CD4-positive, CD25-positive, alpha-beta regulatory T cell (primary cell): ENCODE measurements at regions not wholly inside any gene's neighbourhood (a gene's known extent, or its start where the extent isn't known, plus 50 kb on each side); places are given as distances from the start of the nearest gene placed in this dataset.
"Not testable (repeated sequence)": the region's sequence is repeated elsewhere in the genome, so short reads cannot be mapped to it uniquely, and the experiment has no call there.

ENCODE experiments used
- ATAC-seq, 2 donors: fragments of 150-1000 bp; cut with Tn5 transposase; one replicate each; pipeline ENCODE4 v1.10.0; 2021; ENCODE audit warnings: low read depth in 2 of 2, moderate number of reproducible peaks in 2 of 2, moderate library complexity in 1 of 2
- DNase-seq, 3 donors: peaks; one replicate each; pipeline versions ENCODE4 v3.0.0 to v3.0.0-alpha.2; 2012 to 2022; ENCODE audit warnings: mixed read lengths in 1 of 3
- H3K27ac ChIP-seq: one replicate; pipeline ENCODE4 v1.7.0; 2013; ENCODE audit warnings: mild to moderate bottlenecking, low read length; ENCODE audit not compliant: insufficient read depth, poor library complexity, severe bottlenecking
- H3K27me3 ChIP-seq: one replicate; pipeline ENCODE4 v1.7.0; 2013; ENCODE audit warnings: low read length; ENCODE audit not compliant: control insufficient read depth, insufficient read depth
- H3K36me3 ChIP-seq: one replicate; pipeline ENCODE4 v1.7.0; 2013; ENCODE audit warnings: mild to moderate bottlenecking, low read length, moderate library complexity; ENCODE audit not compliant: control insufficient read depth, insufficient read depth
- H3K4me1 ChIP-seq: 2 replicates; pipeline ENCODE4 v1.7.0; 2013; ENCODE audit warnings: mild to moderate bottlenecking, low read length; ENCODE audit not compliant: insufficient read depth, control insufficient read depth, poor library complexity, severe bottlenecking
- H3K4me3 ChIP-seq: one replicate; pipeline ENCODE4 v1.7.0; 2013; ENCODE audit warnings: low read depth, mild to moderate bottlenecking, low read length, moderate library complexity
- H3K9me3 ChIP-seq, 2 experiments: 1 replicate in 1 of 2; 2 replicates in 1 of 2; pipeline ENCODE4 v1.7.0; 2013; ENCODE audit warnings: low read length in 2 of 2, mild to moderate bottlenecking in 1 of 2, moderate library complexity in 1 of 2; ENCODE audit not compliant: control insufficient read depth in 2 of 2
- H3K27ac Mint-ChIP-seq, 3 donors: one replicate each; pipeline ENCODE4 v1.8.0; 2020 to 2022; ENCODE audit warnings: mild to moderate bottlenecking in 3 of 3, mixed read lengths in 3 of 3, moderate library complexity in 2 of 3
- H3K27me3 Mint-ChIP-seq: one replicate; pipeline ENCODE4 v1.8.0; 2022; ENCODE audit warnings: mild to moderate bottlenecking, mixed read lengths
- H3K36me3 Mint-ChIP-seq: one replicate; pipeline ENCODE4 v1.8.0; 2020; ENCODE audit warnings: mixed read lengths
- H3K4me1 Mint-ChIP-seq, 4 donors: one replicate each; pipeline ENCODE4 v1.8.0; 2020 to 2022; ENCODE audit warnings: mixed read lengths in 4 of 4, mild to moderate bottlenecking in 1 of 4
- H3K4me3 Mint-ChIP-seq, 4 donors: one replicate each; pipeline ENCODE4 v1.8.0; 2020 to 2022; ENCODE audit warnings: mild to moderate bottlenecking in 4 of 4, mixed read lengths in 4 of 4, moderate library complexity in 3 of 4
- H3K9me3 Mint-ChIP-seq, 7 donors: one replicate each; pipeline ENCODE4 v1.8.0; 2020 to 2022; ENCODE audit warnings: mixed read lengths in 7 of 7, mild to moderate bottlenecking in 3 of 7, moderate library complexity in 2 of 7

- Histone ChIP-seq H3K36me3 (no peaks in the 10 kb centered on the region), H3K27ac (no peak overlapping the region), H3K9me3 (peaks cover 0 to 2% of the 10 kb centered on the region in 2 experiments), H3K4me1 (no peaks in the 10 kb centered on the region), H3K4me3 (no peak overlapping the region), H3K27me3 (peaks cover 2% of the 10 kb centered on the region)
- Mint-ChIP-seq H3K4me3 (no peak overlapping the region), H3K27me3 (no peaks in the 10 kb centered on the region), H3K36me3 (no peaks in the 10 kb centered on the region), H3K27ac (no peak overlapping the region), H3K9me3 (peaks cover 0 to 9% (median 2%) of the 10 kb centered on the region in 7 donors), H3K4me1 (no peaks in the 10 kb centered on the region)
- DNase-seq (no peak), ATAC-seq (no peak)
Observed at GRCh38 chr14:59018978-59019377, 169.5 kb upstream of the DAAM1 start.

GRCh38 chr14:59020382-59020781 lies 168.1 kb upstream of the DAAM1 start:
- DNase-seq (peak in 1 of 3 donors; percentile 9), ATAC-seq (no peak)
- Mint-ChIP-seq H3K9me3 (peaks cover 0 to 2% (median 0%) of the 10 kb centered on the region in 7 donors), H3K27ac (no peak overlapping the region), H3K36me3 (no peaks in the 10 kb centered on the region), H3K4me1 (no peaks in the 10 kb centered on the region), H3K27me3 (no peaks in the 10 kb centered on the region), H3K4me3 (no peak overlapping the region)
- Histone ChIP-seq H3K4me3 (no peak overlapping the region), H3K9me3 (no peaks in the 10 kb centered on the region), H3K4me1 (no peaks in the 10 kb centered on the region), H3K27me3 (peaks cover 2% of the 10 kb centered on the region), H3K27ac (no peak overlapping the region), H3K36me3 (no peaks in the 10 kb centered on the region)

- H3K9me3 Mint-ChIP-seq, result peaks cover 0 to 3% (median 0%) of the 10 kb centered on the region in 7 donors
- Histone ChIP-seq H3K9me3 (no peaks in the 10 kb centered on the region), H3K4me3 (no peak overlapping the region), H3K27ac (no peak overlapping the region), H3K27me3 (peaks cover 2% of the 10 kb centered on the region), H3K36me3 (no peaks in the 10 kb centered on the region), H3K4me1 (no peaks in the 10 kb centered on the region)
- H3K27me3 Mint-ChIP-seq, result no peaks in the 10 kb centered on the region
- ATAC-seq (no peak), DNase-seq (no peak)
- no peak overlapping the region for H3K27ac Mint-ChIP-seq
- H3K4me3 Mint-ChIP-seq, result no peak overlapping the region
- H3K36me3 Mint-ChIP-seq, result no peaks in the 10 kb centered on the region
- no peaks in the 10 kb centered on the region for H3K4me1 Mint-ChIP-seq
Observed at GRCh38 chr14:59022144-59022543, 166.3 kb upstream of the DAAM1 start.

GRCh38 chr14:59026081-59026480 lies 162.4 kb upstream of the DAAM1 start:
- no peak for ATAC-seq
- H3K9me3 Mint-ChIP-seq, result peaks cover 0 to 3% (median 0%) of the 10 kb centered on the region in 7 donors
- DNase-seq, result no peak
- Histone ChIP-seq H3K4me3 (no peak overlapping the region), H3K36me3 (no peaks in the 10 kb centered on the region), H3K27me3 (peaks cover 3% of the 10 kb centered on the region), H3K9me3 (no peaks in the 10 kb centered on the region), H3K27ac (no peak overlapping the region), H3K4me1 (no peaks in the 10 kb centered on the region)
- H3K4me1 Mint-ChIP-seq, result peaks cover 0 to 3% (median 0%) of the 10 kb centered on the region in 4 donors
- no peak overlapping the region for H3K27ac Mint-ChIP-seq
- no peaks in the 10 kb centered on the region for H3K36me3 Mint-ChIP-seq
- H3K4me3 Mint-ChIP-seq, result no peak overlapping the region
- H3K27me3 Mint-ChIP-seq, result no peaks in the 10 kb centered on the region

- not testable (repeated sequence) for H3K27me3 Mint-ChIP-seq, H3K9me3 Mint-ChIP-seq, DNase-seq, H3K36me3 ChIP-seq, H3K27ac ChIP-seq, H3K36me3 Mint-ChIP-seq, H3K4me1 Mint-ChIP-seq, H3K27ac Mint-ChIP-seq, H3K4me3 Mint-ChIP-seq, H3K27me3 ChIP-seq, H3K4me1 ChIP-seq, H3K9me3 ChIP-seq, ATAC-seq, H3K4me3 ChIP-seq
Observed at GRCh38 chr14:59026640-59027039, 161.8 kb upstream of the DAAM1 start.

- peaks cover 3% of the 10 kb centered on the region for H3K27me3 ChIP-seq
- Mint-ChIP-seq H3K36me3 (no peaks in the 10 kb centered on the region), H3K9me3 (peaks cover 0 to 3% (median 0%) of the 10 kb centered on the region in 7 donors), H3K27me3 (no peaks in the 10 kb centered on the region), H3K4me1 (peaks cover 0 to 3% (median 0%) of the 10 kb centered on the region in 4 donors), H3K27ac (no peak overlapping the region), H3K4me3 (no peak overlapping the region)
- DNase-seq (peak in 1 of 3 donors; percentile 42), ATAC-seq (no peak)
- no peaks in the 10 kb centered on the region for H3K4me1 ChIP-seq
- H3K9me3 ChIP-seq, result no peaks in the 10 kb centered on the region
- no peak overlapping the region for H3K27ac ChIP-seq
- no peaks in the 10 kb centered on the region for H3K36me3 ChIP-seq
- H3K4me3 ChIP-seq, result no peak overlapping the region
Observed at GRCh38 chr14:59028476-59029202, 159.8 kb upstream of the DAAM1 start.

GRCh38 chr14:59032826-59033225 lies 155.6 kb upstream of the DAAM1 start:
- Histone ChIP-seq H3K9me3 (no peaks in the 10 kb centered on the region), H3K36me3 (no peaks in the 10 kb centered on the region), H3K4me3 (no peak overlapping the region), H3K4me1 (no peaks in the 10 kb centered on the region), H3K27me3 (peaks cover 3% of the 10 kb centered on the region), H3K27ac (no peak overlapping the region)
- Mint-ChIP-seq H3K4me3 (no peak overlapping the region), H3K4me1 (peaks cover 0 to 3% (median 0%) of the 10 kb centered on the region in 4 donors), H3K27me3 (no peaks in the 10 kb centered on the region), H3K36me3 (no peaks in the 10 kb centered on the region), H3K27ac (no peak overlapping the region), H3K9me3 (peaks cover 0 to 3% (median 1%) of the 10 kb centered on the region in 7 donors)
- ATAC-seq, result no peak
- DNase-seq, result no peak

- Histone ChIP-seq H3K36me3 (no peaks in the 10 kb centered on the region), H3K4me1 (no peaks in the 10 kb centered on the region), H3K4me3 (no peak overlapping the region), H3K27ac (no peak overlapping the region), H3K27me3 (no peaks in the 10 kb centered on the region), H3K9me3 (no peaks in the 10 kb centered on the region)
- ATAC-seq, result no peak
- Mint-ChIP-seq H3K36me3 (no peaks in the 10 kb centered on the region), H3K4me3 (no peak overlapping the region), H3K4me1 (no peaks in the 10 kb centered on the region), H3K9me3 (peaks cover 0 to 4% (median 2%) of the 10 kb centered on the region in 7 donors), H3K27ac (no peak overlapping the region), H3K27me3 (no peaks in the 10 kb centered on the region)
- no peak for DNase-seq
Observed at GRCh38 chr14:59036134-59036533, 152.3 kb upstream of the DAAM1 start.
